ENCODE measurements at regions not wholly inside any gene's neighbourhood (a gene's known extent, or its start where the extent isn't known, plus 50 kb on each side); places are given as distances from the start of the nearest gene placed in this dataset.

GRCh38 chr2:107621186-107622165, 205.2 kb upstream of the RGPD4 start:
- TF ChIP-seq POLR2AphosphoS5 (IDR thresholded peaks at IDR 0.05; ENCODE audit: borderline replicate concordance, low read depth, low read length) = no peak
- TF ChIP-seq EZH2 (IDR thresholded peaks at IDR 0.05) = no peak
- no peak for TF ChIP-seq FOXP2 (optimal IDR thresholded peaks at IDR 0.05; ENCODE audit: control extremely low read depth, extremely low read length, insufficient read depth)
